Neural crest cell (in vitro differentiated cells): ENCODE measurements at regions not wholly inside any gene's neighbourhood (a gene's known extent, or its start where the extent isn't known, plus 50 kb on each side); places are given as distances from the start of the nearest gene placed in this dataset.
"Not testable (repeated sequence)": the region's sequence is repeated elsewhere in the genome, so short reads cannot be mapped to it uniquely, and the experiment has no call there.

Source experiments
- DNase-seq: peaks from one replicate; pipeline ENCODE4 v3.0.0; 2021; ENCODE audit warnings: low read depth, mixed read lengths, low spot score
- H3K27ac Mint-ChIP-seq: one replicate; pipeline ENCODE4 v1.8.0; 2021; ENCODE audit warnings: mild to moderate bottlenecking, mixed read lengths; ENCODE audit not compliant: unreplicated experiment
- H3K27me3 Mint-ChIP-seq: 2 replicates; pipeline ENCODE4 v1.8.0; 2021; ENCODE audit warnings: low read depth, mild to moderate bottlenecking, mixed read lengths
- H3K36me3 Mint-ChIP-seq: 2 replicates; pipeline ENCODE4 v1.8.0; 2021; ENCODE audit warnings: low read depth, mild to moderate bottlenecking, mixed read lengths
- H3K4me1 Mint-ChIP-seq: 2 replicates; pipeline ENCODE4 v1.8.0; 2021; ENCODE audit warnings: mixed read lengths
- H3K4me3 Mint-ChIP-seq: one replicate; pipeline ENCODE4 v1.8.0; 2021; ENCODE audit warnings: mild to moderate bottlenecking, mixed read lengths
- H3K9me3 Mint-ChIP-seq: 2 replicates; pipeline ENCODE4 v1.8.0; 2021; ENCODE audit warnings: mixed read lengths
- TF ChIP-seq, protein P1 (sequence below): fragments of 200-600 bp; sonication (generic); conservative IDR thresholded peaks from 2 replicates; pipeline ENCODE4 v1.5.0; 2021; ENCODE audit warnings: antibody characterized with exemption, mild to moderate bottlenecking

DNA sequence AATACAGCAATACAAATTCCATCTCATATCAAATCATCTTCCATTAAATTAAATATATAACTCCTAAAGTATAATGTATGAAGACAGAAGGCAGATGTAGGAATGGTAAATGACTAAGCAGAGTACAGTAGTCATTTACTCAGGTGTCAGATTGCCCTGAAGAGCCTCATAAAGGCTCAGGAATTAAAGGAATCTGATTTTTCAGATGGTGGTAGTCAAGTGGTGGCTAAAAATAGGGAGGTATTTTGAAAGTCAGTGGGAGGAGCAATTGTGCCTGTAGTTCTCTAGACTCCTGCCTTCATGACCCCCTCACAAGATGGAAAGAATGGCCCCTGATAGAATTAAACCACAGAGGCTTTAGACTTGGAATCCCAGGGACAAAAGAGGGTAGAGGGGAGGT lies 142.7 kb upstream of the SYNPR start:
- peak overlapping the region; percentile 85 for H3K4me3 Mint-ChIP-seq
- peaks cover 3% of the 10 kb centered on the region for H3K36me3 Mint-ChIP-seq
- no peak overlapping the region for H3K27ac Mint-ChIP-seq
- TF ChIP-seq, protein P1, sequence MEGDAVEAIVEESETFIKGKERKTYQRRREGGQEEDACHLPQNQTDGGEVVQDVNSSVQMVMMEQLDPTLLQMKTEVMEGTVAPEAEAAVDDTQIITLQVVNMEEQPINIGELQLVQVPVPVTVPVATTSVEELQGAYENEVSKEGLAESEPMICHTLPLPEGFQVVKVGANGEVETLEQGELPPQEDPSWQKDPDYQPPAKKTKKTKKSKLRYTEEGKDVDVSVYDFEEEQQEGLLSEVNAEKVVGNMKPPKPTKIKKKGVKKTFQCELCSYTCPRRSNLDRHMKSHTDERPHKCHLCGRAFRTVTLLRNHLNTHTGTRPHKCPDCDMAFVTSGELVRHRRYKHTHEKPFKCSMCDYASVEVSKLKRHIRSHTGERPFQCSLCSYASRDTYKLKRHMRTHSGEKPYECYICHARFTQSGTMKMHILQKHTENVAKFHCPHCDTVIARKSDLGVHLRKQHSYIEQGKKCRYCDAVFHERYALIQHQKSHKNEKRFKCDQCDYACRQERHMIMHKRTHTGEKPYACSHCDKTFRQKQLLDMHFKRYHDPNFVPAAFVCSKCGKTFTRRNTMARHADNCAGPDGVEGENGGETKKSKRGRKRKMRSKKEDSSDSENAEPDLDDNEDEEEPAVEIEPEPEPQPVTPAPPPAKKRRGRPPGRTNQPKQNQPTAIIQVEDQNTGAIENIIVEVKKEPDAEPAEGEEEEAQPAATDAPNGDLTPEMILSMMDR = no peak
- H3K4me1 Mint-ChIP-seq = peaks cover 16% of the 10 kb centered on the region
- H3K27me3 Mint-ChIP-seq = peaks cover 4% of the 10 kb centered on the region
- no peak for DNase-seq
- H3K9me3 Mint-ChIP-seq = no peaks in the 10 kb centered on the region

DNA sequence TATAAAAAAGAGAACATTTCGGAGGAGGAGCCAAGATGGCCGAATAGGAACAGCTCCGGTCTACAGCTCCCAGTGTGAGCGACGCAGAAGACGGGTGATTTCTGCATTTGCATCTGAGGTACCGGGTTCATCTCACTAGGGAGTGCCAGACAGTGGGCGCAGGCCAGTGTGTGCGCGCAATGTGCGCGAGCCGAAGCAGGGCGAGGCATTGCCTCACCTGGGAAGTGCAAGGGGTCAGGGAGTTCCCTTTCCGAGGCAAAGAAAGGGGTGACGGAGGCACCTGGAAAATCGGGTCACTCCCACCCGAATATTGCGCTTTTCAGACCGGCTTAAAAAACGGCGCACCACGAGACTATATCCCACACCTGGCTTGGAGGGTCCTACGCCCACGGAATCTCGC lies 141.9 kb upstream of the SYNPR start:
- H3K4me1 Mint-ChIP-seq = peaks cover 16% of the 10 kb centered on the region

DNA sequence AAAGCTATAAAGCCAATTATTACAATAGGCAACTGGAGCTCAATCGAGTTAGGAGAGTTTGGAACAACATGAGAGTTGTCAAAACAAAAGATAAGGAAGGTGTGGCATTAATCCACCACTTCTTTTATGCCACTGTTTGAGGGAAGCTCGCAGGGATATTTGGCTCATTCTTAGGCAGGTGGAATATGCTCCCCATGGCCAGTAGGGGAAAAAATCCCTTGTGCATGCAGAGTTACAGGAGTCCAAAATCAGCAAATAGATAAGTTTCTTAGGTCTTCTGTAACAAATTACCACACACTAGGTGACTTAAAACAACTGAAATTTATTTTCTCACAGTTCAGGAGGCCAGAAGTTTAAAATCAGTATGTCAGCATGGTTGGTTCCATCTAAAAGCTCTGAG lies 135.4 kb upstream of the SYNPR start:
- Mint-ChIP-seq H3K9me3 (peaks cover 4% of the 10 kb centered on the region), H3K27ac (no peak overlapping the region), H3K4me3 (no peak overlapping the region), H3K27me3 (peaks cover 13% of the 10 kb centered on the region), H3K36me3 (no peaks in the 10 kb centered on the region), H3K4me1 (peaks cover 5% of the 10 kb centered on the region)
- DNase-seq = no peak
- TF ChIP-seq, protein P1 = peak; percentile 33

More for the DNA sequence above, 141.9 kb upstream of the SYNPR start:
- H3K9me3 Mint-ChIP-seq, H3K27me3 Mint-ChIP-seq, H3K36me3 Mint-ChIP-seq, DNase-seq: not testable (repeated sequence)
- Mint-ChIP-seq H3K4me3 (peak overlapping the region; percentile 85), H3K27ac (peak overlapping the region; percentile 93)

DNA sequence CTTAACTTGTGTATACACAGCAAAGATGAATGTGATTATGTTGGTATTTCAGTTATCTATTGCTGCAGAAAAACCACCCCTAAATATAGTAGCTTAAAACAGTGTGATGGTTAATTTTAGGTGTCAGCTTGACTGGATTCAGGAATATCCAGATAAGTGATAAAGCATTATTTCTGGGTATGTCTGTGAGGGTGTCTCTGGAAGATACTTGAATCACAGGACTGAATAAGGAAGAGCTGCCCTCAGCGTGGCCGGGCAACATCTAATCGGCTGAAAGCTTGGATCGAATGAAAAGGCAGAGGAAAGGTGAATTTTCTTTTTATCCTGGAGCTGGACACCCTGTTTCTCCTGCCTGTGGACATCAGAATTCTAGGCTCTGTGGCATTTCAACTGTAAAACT lies 132.0 kb upstream of the SYNPR start:
- H3K9me3 Mint-ChIP-seq = peaks cover 4% of the 10 kb centered on the region
- no peak overlapping the region for H3K4me3 Mint-ChIP-seq
- H3K4me1 Mint-ChIP-seq = peaks cover 10% of the 10 kb centered on the region
- no peak for DNase-seq
- H3K36me3 Mint-ChIP-seq = no peaks in the 10 kb centered on the region
- peaks cover 13% of the 10 kb centered on the region for H3K27me3 Mint-ChIP-seq
- TF ChIP-seq, protein P1 = no peak
- H3K27ac Mint-ChIP-seq = no peak overlapping the region

DNA sequence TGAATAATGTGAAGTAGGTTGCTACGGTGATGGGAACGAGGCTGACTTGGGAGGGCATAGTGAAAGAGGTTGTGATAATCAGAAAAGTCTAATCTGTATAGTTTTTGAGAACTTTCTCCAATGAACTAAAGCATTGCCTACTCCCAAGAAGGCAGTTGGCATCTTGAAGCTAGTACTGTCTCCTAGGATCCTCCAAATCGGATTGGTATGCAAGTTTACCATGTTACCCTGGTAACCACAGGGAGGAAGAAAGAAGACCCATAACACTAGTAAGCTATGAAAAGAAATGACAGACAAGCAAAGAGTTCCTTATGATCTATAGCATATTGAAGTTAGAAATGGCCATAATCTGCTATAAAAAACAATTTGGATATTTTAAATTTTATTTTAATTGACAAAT lies 127.2 kb upstream of the SYNPR start:
- Mint-ChIP-seq H3K36me3 (no peaks in the 10 kb centered on the region), H3K4me3 (no peak overlapping the region), H3K9me3 (no peaks in the 10 kb centered on the region), H3K4me1 (peaks cover 5% of the 10 kb centered on the region), H3K27me3 (peaks cover 4% of the 10 kb centered on the region), H3K27ac (peak overlapping the region; percentile 16)
- DNase-seq = no peak
- TF ChIP-seq, protein P1 = no peak

DNA sequence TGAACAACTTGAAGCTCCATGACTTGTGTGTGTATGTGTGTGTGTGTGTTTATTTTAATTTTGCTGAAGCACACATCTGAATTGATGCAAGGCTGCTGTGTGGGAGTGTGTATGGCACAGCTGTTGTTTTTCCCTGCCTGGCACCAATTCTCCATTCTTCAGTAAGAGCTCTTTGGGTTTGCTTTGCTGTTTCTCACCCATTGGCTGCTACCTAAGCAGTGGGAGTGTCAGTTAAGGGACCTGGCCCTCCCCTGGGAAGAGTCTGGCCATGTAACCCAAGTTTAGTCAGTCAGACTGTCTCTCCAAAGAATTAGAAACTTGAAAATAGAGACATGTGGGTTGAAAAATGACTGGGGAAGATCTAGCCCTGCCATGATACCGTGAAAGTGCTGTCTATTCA lies 126.2 kb upstream of the SYNPR start:
- Mint-ChIP-seq H3K4me3 (no peak overlapping the region), H3K4me1 (peaks cover 5% of the 10 kb centered on the region), H3K36me3 (no peaks in the 10 kb centered on the region), H3K9me3 (no peaks in the 10 kb centered on the region), H3K27me3 (no peaks in the 10 kb centered on the region), H3K27ac (no peak overlapping the region)
- TF ChIP-seq, protein P1 = no peak
- DNase-seq = no peak
